Right lobe of liver (tissue), 6 donors: ENCODE measurements at regions not wholly inside any gene's neighbourhood (a gene's known extent, or its start where the extent isn't known, plus 50 kb on each side); places are given as distances from the start of the nearest gene placed in this dataset.

Source experiments
- ATAC-seq, 4 donors: fragments of 200-7000 bp; cut with Tn5 transposase; one replicate each; pipeline ENCODE4 v1.9.1; 2020; ENCODE audit warnings: mild to moderate bottlenecking in 4 of 4, moderate library complexity in 4 of 4
- DNase-seq, 3 donors: peaks; one replicate each; pipeline ENCODE4 v3.0.0-alpha.2; 2020
- H3K27ac ChIP-seq, 3 donors: fragments of 200-600 bp; one replicate each; pipeline ENCODE4 v1.8.0; 2022
- H3K27me3 ChIP-seq, 2 donors: fragments of 200-600 bp; one replicate each; pipeline ENCODE4 v1.8.0; 2022
- H3K36me3 ChIP-seq, 4 donors: fragments of 200-600 bp; sonication (generic) in 1 of 4; one replicate each; pipeline versions ENCODE4 v1.5.1 to v1.8.0; 2017 to 2022; ENCODE audit warnings: control low read depth in 1 of 4
- H3K4me1 ChIP-seq, 4 donors: fragments of 200-600 bp; sonication (generic) in 1 of 4; one replicate each; pipeline versions ENCODE4 v1.5.1 to v1.8.0; 2017 to 2022; ENCODE audit warnings: control low read depth in 1 of 4
- H3K4me3 ChIP-seq, 3 donors: fragments of 200-600 bp; one replicate each; pipeline ENCODE4 v1.8.0; 2022
- H3K9me3 ChIP-seq, 4 donors: fragments of 200-600 bp; sonication (generic) in 1 of 4; one replicate each; pipeline versions ENCODE4 v1.5.1 to v1.8.0; 2017 to 2022; ENCODE audit warnings: control low read depth in 1 of 4
- CTCF ChIP-seq, 4 donors: fragments of 200-600 bp in 3 of 4; fragments of 450-650 bp in 1 of 4; IDR thresholded peaks; one replicate each; pipeline versions ENCODE4 v1.5.1 to v1.8.0; 2016 to 2022; ENCODE audit warnings: antibody characterized with exemption in 4 of 4, mild to moderate bottlenecking in 2 of 4
- POLR2A ChIP-seq: fragments of 450-650 bp; IDR thresholded peaks from one replicate; pipeline ENCODE4 v1.6.1; 2017; ENCODE audit warnings: antibody characterized with exemption, mild to moderate bottlenecking
- WGBS: methylation state at CpG from one replicate; pipeline ENCODE4 v1.1.6; 2018; ENCODE audit warnings: low coverage, low lambda C conversion rate; ENCODE audit not compliant: insufficient coverage; ENCODE audit errors: missing lambda C conversion rate; 5-methylcytosine and 5-hydroxymethylcytosine counted together
- intact Hi-C, 2 donors: fragments of 100-400 bp; cut with DNase I; formaldehyde crosslinking; loops; one replicate each; pipeline versions ENCODE4 v1.11.2 to v1.14.1; 2022
- donor health status: DM: no; HTN: yes; CAD: no.
- donor health status: DM: no; HTN: no; CAD: no.
- donor health status: DM: no; HTN: no; CAD: no.
- donor health status: DM: no; HTN: yes; CAD: no.
- donor health status: DM: no; HTN: yes; CAD: no.

GRCh38 chr3:43873723-43874122 lies 183.0 kb downstream of the ABHD5 start:
- peak in 1 of 3 donors; percentile 3 for DNase-seq
- intact Hi-C loops: no loop called here
- Histone ChIP-seq H3K4me3 (no peak overlapping the region), H3K27me3 (no peaks in the 10 kb centered on the region), H3K27ac (no peak overlapping the region), H3K4me1 (no peaks in the 10 kb centered on the region), H3K9me3 (no peaks in the 10 kb centered on the region), H3K36me3 (no peaks in the 10 kb centered on the region)
- 88% methylated on average over 7 of the region's 7 CpGs for WGBS
- TF ChIP-seq CTCF (IDR thresholded peaks at IDR 0.05): no peak
- TF ChIP-seq POLR2A: no peak
- ATAC-seq: no peak

- WGBS: 40% methylated on average over 1 of the region's 1 CpG
- TF ChIP-seq CTCF (IDR thresholded peaks at IDR 0.05) (no peak), POLR2A (no peak)
- no peak overlapping the region for H3K27ac ChIP-seq
- H3K9me3 ChIP-seq: no peaks in the 10 kb centered on the region
- no peaks in the 10 kb centered on the region for H3K4me1 ChIP-seq
- ATAC-seq (no peak), DNase-seq (peak in 1 of 3 donors; percentile 0)
- intact Hi-C loops: no loop called here
- H3K36me3 ChIP-seq: no peaks in the 10 kb centered on the region
- H3K27me3 ChIP-seq: no peaks in the 10 kb centered on the region
- no peak overlapping the region for H3K4me3 ChIP-seq
Measured at GRCh38 chr3:43874290-43874689, 183.6 kb downstream of the ABHD5 start.

- H3K27ac ChIP-seq: no peak overlapping the region
- peak in 1 of 3 donors; percentile 5 for DNase-seq
Measured at GRCh38 chr3:43874731-43875130, 184.0 kb downstream of the ABHD5 start.

GRCh38 chr3:43876648-43877047 lies 185.9 kb downstream of the ABHD5 start:
- Histone ChIP-seq H3K9me3 (no peaks in the 10 kb centered on the region), H3K27ac (no peak overlapping the region), H3K4me1 (no peaks in the 10 kb centered on the region), H3K4me3 (no peak overlapping the region), H3K27me3 (no peaks in the 10 kb centered on the region), H3K36me3 (no peaks in the 10 kb centered on the region)
- intact Hi-C loops: no loop called here
- DNase-seq: no peak
- no peak for TF ChIP-seq POLR2A
- TF ChIP-seq CTCF (IDR thresholded peaks at IDR 0.05): no peak
- WGBS: 70% methylated on average over 2 of the region's 2 CpGs
- ATAC-seq: no peak

More at GRCh38 chr3:43874731-43875130, 184.0 kb downstream of the ABHD5 start:
- Histone ChIP-seq H3K27me3 (no peaks in the 10 kb centered on the region), H3K9me3 (no peaks in the 10 kb centered on the region), H3K36me3 (no peaks in the 10 kb centered on the region), H3K4me1 (no peaks in the 10 kb centered on the region), H3K4me3 (no peak overlapping the region)
- no peak for TF ChIP-seq POLR2A
- no peak for TF ChIP-seq CTCF (IDR thresholded peaks at IDR 0.05)
- no peak for ATAC-seq
- 100% methylated on average over 1 of the region's 1 CpG for WGBS
- intact Hi-C loops: no loop called here

- peak in 3 of 4 donors; percentile 11 to 24 (median 19) for ATAC-seq
- intact Hi-C loops: no loop called here
- Histone ChIP-seq H3K9me3 (no peaks in the 10 kb centered on the region), H3K36me3 (no peaks in the 10 kb centered on the region), H3K4me1 (peaks cover 0 to 7% (median 4%) of the 10 kb centered on the region in 4 donors), H3K27me3 (no peaks in the 10 kb centered on the region), H3K4me3 (no peak overlapping the region), H3K27ac (no peak overlapping the region)
- TF ChIP-seq CTCF (IDR thresholded peaks at IDR 0.05) (peak in 2 of 4 donors; percentile 21 to 41), POLR2A (no peak)
- DNase-seq: no peak
- 37% methylated on average over 4 of the region's 4 CpGs for WGBS
Measured at GRCh38 chr3:43879166-43879565, 188.4 kb downstream of the ABHD5 start.
